Body of pancreas (tissue), 4 donors: ENCODE measurements at regions not wholly inside any gene's neighbourhood (a gene's known extent, or its start where the extent isn't known, plus 50 kb on each side); places are given as distances from the start of the nearest gene placed in this dataset.

Experiments
- POLR2A ChIP-seq, 3 donors: fragments of 450-650 bp; IDR thresholded peaks; one replicate each; pipeline ENCODE4 v1.6.1; 2016; ENCODE audit warnings: antibody characterized with exemption in 3 of 3, mild to moderate bottlenecking in 2 of 3
- TF ChIP-seq, protein P1 (sequence below), 7 experiments: fragments of 450-650 bp in 4 of 7; fragments of 200-600 bp in 3 of 7; sonication (generic) in 3 of 7; IDR thresholded peaks; one replicate each; pipeline ENCODE4 v1.5.1; 2016 to 2019; ENCODE audit warnings: antibody characterized with exemption in 7 of 7

DNA sequence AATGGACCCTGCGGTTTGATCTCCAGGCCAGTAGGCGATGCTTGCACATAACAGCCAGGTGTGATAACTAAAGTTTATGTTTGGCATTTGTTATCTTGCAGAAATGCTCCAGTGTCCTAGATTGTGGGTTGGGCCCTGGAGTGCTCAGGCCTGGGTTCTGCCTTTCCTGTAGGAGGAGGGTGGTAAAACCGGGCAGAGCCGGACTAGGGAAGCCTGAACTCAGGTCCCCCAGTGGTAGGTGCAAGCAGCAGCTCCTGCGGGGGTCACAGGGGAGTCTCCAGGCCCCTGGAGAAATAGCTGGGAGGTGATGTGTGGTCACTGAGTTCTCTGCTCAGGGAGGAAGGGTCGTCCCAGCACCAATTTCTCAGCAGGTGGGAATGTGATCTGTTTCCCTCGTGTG is 538.3 kb upstream of the ANO3 start:
- TF ChIP-seq, protein P1, sequence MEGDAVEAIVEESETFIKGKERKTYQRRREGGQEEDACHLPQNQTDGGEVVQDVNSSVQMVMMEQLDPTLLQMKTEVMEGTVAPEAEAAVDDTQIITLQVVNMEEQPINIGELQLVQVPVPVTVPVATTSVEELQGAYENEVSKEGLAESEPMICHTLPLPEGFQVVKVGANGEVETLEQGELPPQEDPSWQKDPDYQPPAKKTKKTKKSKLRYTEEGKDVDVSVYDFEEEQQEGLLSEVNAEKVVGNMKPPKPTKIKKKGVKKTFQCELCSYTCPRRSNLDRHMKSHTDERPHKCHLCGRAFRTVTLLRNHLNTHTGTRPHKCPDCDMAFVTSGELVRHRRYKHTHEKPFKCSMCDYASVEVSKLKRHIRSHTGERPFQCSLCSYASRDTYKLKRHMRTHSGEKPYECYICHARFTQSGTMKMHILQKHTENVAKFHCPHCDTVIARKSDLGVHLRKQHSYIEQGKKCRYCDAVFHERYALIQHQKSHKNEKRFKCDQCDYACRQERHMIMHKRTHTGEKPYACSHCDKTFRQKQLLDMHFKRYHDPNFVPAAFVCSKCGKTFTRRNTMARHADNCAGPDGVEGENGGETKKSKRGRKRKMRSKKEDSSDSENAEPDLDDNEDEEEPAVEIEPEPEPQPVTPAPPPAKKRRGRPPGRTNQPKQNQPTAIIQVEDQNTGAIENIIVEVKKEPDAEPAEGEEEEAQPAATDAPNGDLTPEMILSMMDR (IDR thresholded peaks at IDR 0.05) = no peak
- no peak for TF ChIP-seq POLR2A (IDR thresholded peaks at IDR 0.05)
